HS-27A (cell line): ENCODE measurements at regions not wholly inside any gene's neighbourhood (a gene's known extent, or its start where the extent isn't known, plus 50 kb on each side); places are given as distances from the start of the nearest gene placed in this dataset.
"Not testable (repeated sequence)": the region's sequence is repeated elsewhere in the genome, so short reads cannot be mapped to it uniquely, and the experiment has no call there.

ENCODE experiments used
- DNase-seq: peaks from one replicate; pipeline ENCODE4 v3.0.0-alpha.2; 2012; ENCODE audit warnings: low read depth, missing footprints

DNA sequence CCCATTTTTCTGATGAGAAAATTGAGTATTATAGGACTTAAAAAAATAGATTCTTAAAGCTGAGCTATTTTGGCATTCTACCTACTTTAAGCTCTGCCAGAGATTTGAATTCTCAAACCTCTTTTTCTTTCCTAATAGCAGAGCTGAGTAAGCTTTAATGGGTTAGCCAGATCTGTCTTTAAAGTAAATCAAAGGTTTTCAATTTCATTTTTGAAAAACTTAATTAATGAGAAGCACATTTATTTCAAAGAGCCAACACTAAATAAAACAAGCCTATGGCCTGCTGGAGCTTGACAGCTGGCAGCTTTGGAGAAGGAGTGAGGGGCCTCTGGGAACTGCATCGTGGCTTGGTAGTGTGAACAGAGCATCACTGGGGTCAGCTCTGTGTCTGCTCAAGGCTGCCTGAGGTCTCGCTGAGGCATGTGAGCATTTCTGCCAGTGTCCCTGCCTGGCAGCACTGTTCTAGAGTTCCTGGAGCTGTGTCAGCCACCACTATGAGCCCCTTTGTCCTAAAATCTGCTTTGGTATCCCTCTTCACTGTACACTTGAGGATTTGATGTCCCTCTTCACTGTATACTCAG is 50.4 kb upstream of the PRSS23 start:
- DNase-seq: no peak

- DNase-seq: no peak
These were observed 51.0 kb upstream of the PRSS23 start for GRCh38 chr11:86749376-86749775.

DNA sequence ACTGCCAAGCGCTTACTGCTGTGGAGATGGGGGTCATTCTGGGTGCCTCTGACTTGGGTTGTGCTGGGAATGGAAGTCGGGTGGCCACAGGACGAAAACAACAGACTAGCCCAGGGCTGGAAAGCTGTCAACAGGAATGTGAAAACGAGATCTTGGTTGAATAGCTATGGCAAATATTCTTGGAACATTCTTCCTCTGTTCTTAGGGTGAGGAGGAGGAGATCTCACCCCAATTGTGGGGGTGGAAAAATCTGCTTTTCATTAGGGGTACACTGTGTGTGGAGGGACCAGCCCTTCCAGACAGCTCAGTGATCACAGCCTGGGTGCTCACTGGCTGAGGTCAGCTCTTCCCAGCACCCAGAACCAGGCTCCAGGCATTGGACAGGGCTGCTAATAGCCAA is 52.0 kb upstream of the PRSS23 start:
- DNase-seq: no peak

- no peak for DNase-seq
These were observed 52.5 kb upstream of the PRSS23 start for GRCh38 chr11:86747801-86748200.

DNA sequence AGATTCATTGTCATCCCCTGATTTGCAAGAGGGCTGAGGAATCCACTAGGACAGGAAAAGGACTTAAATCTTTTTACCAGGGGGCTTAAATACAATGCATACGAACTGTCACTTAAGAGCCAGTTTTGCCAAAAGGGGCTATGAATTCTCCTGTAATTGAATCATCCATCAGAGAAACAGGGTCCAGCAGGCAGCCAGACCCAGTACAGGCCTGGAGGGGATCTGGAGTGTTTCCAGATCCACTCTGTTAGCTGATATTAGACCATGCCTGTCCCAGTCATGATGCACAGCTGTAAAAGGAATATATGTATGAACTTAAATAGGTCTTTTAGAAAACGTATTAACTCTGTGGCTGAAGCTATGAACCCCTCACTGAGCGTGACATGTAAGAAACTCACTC is 53.8 kb upstream of the PRSS23 start:
- DNase-seq: no peak

DNA sequence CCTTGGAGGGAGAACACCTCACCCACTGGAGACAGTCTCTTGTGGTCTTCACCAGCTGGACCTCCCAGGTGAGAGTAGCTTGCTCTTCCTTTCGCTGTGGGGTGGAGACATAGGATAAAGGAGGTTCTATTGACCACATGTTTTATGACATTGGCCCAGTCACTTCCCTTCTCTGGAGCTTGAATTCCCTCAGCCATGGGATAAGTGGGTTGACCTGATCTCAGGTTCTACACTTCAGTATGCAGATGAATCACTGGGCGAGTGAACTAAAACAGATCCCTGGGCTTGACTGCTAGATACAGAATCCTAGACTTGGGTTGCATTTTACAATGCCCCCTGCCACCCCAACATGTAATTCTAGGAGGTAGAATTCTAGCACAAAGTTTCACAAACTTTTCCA is 54.8 kb upstream of the PRSS23 start:
- no peak for DNase-seq

DNA sequence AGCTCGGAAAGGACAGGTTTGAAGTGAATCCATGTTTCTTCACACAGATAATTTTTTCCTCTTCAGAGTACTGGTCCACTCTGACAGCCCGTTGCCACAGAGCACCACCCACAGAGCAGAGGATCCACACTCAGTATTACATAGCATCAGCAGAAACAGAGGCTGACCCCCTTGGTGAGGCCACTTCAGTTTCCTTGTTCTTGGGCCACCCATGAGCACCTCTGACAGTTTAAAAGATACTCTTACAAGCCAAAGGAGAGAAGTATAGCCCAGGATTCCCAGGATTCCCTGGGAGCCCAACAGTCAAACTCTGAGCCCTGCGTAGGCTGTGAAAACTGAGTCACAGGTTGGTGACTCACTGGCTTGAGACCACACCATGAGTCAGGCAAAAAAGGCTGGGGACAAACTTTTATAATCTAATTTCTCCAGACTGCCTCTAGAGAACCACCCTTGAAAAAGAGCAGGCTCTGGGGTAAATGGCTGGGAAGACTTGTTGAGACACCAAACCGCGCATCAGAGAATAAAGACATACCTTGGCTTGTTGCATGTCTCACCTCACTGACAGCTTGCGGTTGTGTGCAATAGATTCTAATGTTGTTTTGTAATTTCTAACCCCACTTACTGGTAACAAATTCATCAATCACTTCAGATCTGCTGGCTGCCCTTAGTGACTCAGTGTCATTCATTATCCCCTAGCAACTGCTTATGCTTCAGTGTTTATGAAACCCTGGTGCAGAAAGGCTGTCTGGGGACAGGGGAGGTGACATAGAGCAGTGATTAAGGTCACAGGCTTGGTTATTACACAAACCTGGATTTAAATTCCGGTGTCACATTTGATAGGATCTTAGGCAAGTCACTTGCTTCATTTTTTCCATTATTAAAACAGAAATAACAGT is 56.9 kb upstream of the PRSS23 start:
- DNase-seq: peak; percentile 97

DNA sequence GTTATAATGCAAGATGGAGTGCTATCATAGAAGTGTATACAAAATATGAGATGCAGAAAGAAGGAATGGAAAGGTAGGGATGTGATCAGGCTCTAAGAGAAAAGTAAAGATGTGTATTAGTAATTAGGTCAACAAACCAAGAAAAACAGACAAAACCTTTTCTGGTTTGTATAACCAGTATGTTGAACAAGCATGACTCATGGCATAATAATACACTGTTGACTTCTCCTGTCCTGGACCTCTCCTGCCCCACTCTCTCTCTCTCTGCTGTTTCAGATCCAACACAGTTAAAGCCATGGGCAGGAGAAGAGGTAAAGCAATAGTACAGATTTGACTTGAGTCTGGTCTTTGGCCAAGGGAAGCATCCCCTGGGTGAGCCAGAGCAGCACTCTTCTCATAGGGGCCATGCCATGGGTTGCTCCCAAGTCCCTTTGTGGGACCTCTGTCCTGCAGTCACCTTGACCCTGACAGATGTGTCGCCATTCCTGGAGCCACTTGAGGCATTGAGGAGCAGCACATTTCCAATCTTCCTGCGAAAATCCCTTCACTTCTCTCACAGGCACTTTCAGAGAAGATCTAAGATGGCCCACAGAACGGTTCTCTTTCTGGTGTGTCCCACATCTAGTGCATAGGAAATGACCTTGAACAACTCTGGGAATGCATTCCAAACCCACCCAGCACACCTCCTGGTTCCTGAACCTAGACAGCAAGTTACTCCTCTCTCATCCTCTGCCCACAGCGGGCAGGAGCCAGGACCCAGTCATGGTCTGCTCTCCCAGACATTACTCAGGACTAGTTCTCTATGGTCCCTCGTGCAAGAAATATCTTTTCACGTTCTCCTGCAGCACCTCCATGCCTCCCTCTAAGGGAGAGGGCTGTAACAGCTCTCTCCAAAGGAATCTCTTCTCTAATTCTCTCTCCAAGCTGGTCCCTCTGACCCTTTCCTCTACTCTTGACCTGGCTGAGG is 58.2 kb upstream of the PRSS23 start:
- DNase-seq: no peak

DNA sequence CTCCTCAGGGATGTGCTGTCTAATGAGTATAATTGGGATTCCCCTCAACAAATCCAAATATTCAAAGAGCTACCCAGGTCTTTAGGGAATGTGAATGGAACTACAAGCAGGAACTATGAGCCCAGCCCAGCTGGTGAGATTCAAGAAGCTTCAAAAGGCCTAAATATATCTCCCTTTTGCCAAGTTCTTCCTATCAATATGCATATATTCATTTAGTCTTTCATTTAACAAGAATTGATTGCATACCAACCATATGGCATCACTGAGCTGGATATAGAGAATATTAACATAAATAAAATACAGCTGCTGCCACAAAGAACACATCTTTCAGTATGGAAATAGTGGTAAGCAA is 58.9 kb upstream of the PRSS23 start:
- no peak for DNase-seq

- peak; percentile 98 for DNase-seq
These were observed 59.5 kb upstream of the PRSS23 start for GRCh38 chr11:86740628-86741483.

DNA sequence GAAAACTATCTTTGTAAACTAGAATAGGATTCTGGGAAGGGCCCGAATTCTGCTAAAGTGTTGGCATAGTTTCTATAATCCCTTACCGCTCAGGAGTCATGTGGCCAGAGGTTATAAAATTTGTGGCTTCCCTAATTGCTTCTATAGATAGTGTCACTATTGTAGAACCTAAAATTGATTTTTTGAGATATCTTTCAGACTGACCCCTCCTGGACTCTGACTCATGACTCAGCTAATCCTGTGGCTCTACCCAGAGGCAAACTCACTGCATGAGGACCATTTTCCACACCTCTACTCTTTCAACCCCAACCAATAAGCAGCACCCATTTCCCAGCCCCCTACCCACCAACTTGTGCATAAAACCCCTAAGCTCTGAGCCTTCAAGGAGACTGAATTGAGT is 61.8 kb upstream of the PRSS23 start:
- no peak for DNase-seq

GRCh38 chr11:86737737-86738136 is 62.6 kb upstream of the PRSS23 start:
- no peak for DNase-seq

- DNase-seq: no peak
These were observed 63.1 kb upstream of the PRSS23 start for GRCh38 chr11:86737230-86737629.

GRCh38 chr11:86736291-86737143 is 63.8 kb upstream of the PRSS23 start:
- no peak for DNase-seq

DNA sequence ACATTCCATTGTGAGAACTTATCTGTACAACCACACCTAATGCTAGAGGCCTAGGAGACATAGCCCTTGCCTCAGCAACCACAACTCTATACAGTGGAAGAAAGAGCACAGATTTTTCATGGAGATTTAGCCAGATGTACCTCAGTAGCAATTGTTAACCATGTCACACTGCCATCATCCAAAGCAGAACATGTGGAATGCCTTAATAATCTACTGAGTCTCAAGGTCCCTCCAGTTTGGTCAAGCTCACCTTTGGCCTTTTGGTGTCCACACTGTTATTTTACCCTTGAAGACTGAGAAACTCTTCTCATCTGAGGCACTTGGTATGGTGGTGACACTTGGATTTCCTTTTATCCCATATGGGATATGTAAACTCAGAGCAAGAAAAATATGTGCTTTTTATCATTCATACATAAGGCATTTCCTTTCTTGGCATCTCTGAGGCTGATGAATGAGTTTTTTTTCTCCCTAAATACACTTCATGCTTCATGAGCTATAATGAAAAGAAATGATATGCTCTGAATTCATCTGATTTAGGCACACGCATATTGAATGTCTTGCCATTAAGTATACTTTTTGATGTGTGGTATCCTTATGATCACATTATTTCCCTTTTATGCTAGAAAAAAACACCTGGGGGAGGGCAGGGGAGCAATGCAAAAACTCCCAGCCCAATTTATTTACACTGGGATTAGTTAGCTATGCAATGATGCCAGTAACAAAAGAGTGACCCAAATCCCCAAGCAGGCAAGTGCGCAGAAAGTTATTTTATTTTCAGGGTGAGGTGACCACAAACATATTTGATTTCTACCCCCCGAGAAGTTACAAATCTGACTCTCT is 63.3 kb upstream of the ME3 start:
- peak; percentile 87 for DNase-seq

DNA sequence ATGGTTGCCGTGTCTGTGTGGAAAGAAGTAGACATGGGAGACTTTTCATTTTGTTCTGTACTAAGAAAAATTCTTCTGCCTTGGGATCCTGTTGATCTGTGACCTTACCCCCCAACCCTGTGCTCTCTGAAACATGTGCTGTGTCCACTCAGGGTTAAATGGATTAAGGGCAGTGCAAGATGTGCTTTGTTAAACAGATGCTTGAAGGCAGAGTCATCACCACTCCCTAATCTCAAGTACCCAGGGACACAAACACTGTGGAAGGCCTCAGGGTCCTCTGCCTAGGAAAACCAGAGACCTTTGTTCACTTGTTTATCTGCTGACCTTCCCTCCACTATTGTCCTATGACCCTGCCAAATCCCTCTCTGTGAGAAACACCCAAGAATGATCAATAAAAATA is 60.3 kb upstream of the ME3 start:
- not testable (repeated sequence) for DNase-seq

DNA sequence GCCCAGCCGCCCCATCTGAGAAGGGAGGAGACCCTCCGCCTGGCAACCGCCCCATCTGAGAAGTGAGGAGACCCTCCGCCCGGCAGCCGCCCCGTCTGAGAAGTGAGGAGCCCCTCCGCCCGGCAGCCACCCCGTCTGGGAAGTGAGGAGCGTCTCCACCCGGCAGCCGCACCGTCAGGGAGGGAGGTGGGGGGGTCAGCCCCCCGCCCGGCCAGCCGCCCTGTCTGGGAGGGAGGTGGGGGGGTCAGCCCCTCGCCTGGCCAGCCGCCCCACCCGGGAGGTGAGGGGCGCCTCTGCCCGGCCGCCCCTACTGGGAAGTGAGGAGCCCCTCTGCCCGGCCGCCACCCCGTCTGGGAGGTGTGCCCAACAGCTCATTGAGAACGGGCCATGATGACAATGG is 59.9 kb upstream of the ME3 start:
- not testable (repeated sequence) for DNase-seq

DNA sequence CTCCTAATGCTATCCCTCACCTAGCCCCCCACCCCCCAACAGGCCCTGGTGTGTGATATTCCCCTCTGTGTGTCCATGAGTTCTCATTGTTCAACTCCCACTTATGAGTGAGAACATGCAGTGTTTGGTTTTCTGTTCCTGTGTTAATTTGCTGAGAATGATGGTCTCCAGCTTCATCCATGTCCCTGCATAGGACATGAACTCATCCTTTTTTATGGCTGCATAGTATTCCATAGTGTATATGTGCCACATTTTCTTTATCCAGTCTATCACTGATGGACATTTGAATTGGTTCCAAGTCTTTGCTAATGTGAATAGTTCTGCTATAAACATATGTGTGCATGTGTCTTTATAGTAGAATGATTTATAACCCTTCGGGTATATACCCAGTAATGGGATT is 57.2 kb upstream of the ME3 start:
- not testable (repeated sequence) for DNase-seq

GRCh38 chr11:86728562-86728961 is 56.1 kb upstream of the ME3 start:
- no peak for DNase-seq
